ENCODE measurements at regions not wholly inside any gene's neighbourhood (a gene's known extent, or its start where the extent isn't known, plus 50 kb on each side); places are given as distances from the start of the nearest gene placed in this dataset.

- DNase-seq, result no peak
- no peak overlapping the region for H3K27ac ChIP-seq
- H3K9me3 ChIP-seq (ENCODE audit: severe bottlenecking), result no peaks in the 10 kb centered on the region
- TF ChIP-seq CTCF (IDR thresholded peaks at IDR 0.05; ENCODE audit: low read depth, low read length), result no peak
- H3K27me3 ChIP-seq (ENCODE audit: insufficient read depth, low read depth, severe bottlenecking), result no peaks in the 10 kb centered on the region
- H3K36me3 ChIP-seq, result no peaks in the 10 kb centered on the region
- H3K4me3 ChIP-seq (ENCODE audit: low read depth, low read length), result no peak overlapping the region
Measured at GRCh38 chr1:219541946-219542345, 71.0 kb downstream of the ZC3H11B start.

- no peak for TF ChIP-seq CTCF (IDR thresholded peaks at IDR 0.05; ENCODE audit: low read depth, low read length)
- no peak for DNase-seq
- no peaks in the 10 kb centered on the region for H3K9me3 ChIP-seq (ENCODE audit: severe bottlenecking)
- no peaks in the 10 kb centered on the region for H3K27me3 ChIP-seq (ENCODE audit: insufficient read depth, low read depth, severe bottlenecking)
- no peaks in the 10 kb centered on the region for H3K36me3 ChIP-seq
- H3K4me3 ChIP-seq (ENCODE audit: low read depth, low read length), result no peak overlapping the region
- no peak overlapping the region for H3K27ac ChIP-seq
Measured at GRCh38 chr1:219539645-219540254, 73.2 kb downstream of the ZC3H11B start.

- H3K27me3 ChIP-seq (ENCODE audit: insufficient read depth, low read depth, severe bottlenecking), result no peaks in the 10 kb centered on the region
- no peaks in the 10 kb centered on the region for H3K9me3 ChIP-seq (ENCODE audit: severe bottlenecking)
- no peaks in the 10 kb centered on the region for H3K36me3 ChIP-seq
- H3K4me3 ChIP-seq (ENCODE audit: low read depth, low read length), result no peak overlapping the region
- DNase-seq, result no peak
- no peak for TF ChIP-seq CTCF (IDR thresholded peaks at IDR 0.05; ENCODE audit: low read depth, low read length)
- H3K27ac ChIP-seq, result no peak overlapping the region
Measured at GRCh38 chr1:219538886-219539285, 74.0 kb downstream of the ZC3H11B start.

- no peak for TF ChIP-seq CTCF (IDR thresholded peaks at IDR 0.05; ENCODE audit: low read depth, low read length)
- DNase-seq, result no peak
- Histone ChIP-seq H3K36me3 (no peaks in the 10 kb centered on the region), H3K9me3 (ENCODE audit: severe bottlenecking) (no peaks in the 10 kb centered on the region), H3K27ac (no peak overlapping the region), H3K27me3 (ENCODE audit: insufficient read depth, low read depth, severe bottlenecking) (no peaks in the 10 kb centered on the region), H3K4me3 (ENCODE audit: low read depth, low read length) (no peak overlapping the region)
Measured at GRCh38 chr1:219537223-219537631, 75.7 kb downstream of the ZC3H11B start.

GRCh38 chr1:219536038-219536437 lies 76.9 kb downstream of the ZC3H11B start:
- Histone ChIP-seq H3K9me3 (ENCODE audit: severe bottlenecking) (no peaks in the 10 kb centered on the region), H3K27ac (no peak overlapping the region), H3K4me3 (ENCODE audit: low read depth, low read length) (no peak overlapping the region), H3K27me3 (ENCODE audit: insufficient read depth, low read depth, severe bottlenecking) (no peaks in the 10 kb centered on the region), H3K36me3 (no peaks in the 10 kb centered on the region)
- no peak for TF ChIP-seq CTCF (IDR thresholded peaks at IDR 0.05; ENCODE audit: low read depth, low read length)
- DNase-seq, result no peak

GRCh38 chr1:219534991-219535390 lies 77.9 kb downstream of the ZC3H11B start:
- no peak for TF ChIP-seq CTCF (IDR thresholded peaks at IDR 0.05; ENCODE audit: low read depth, low read length)
- H3K27me3 ChIP-seq (ENCODE audit: insufficient read depth, low read depth, severe bottlenecking), result no peaks in the 10 kb centered on the region
- no peaks in the 10 kb centered on the region for H3K9me3 ChIP-seq (ENCODE audit: severe bottlenecking)
- no peaks in the 10 kb centered on the region for H3K36me3 ChIP-seq
- H3K4me3 ChIP-seq (ENCODE audit: low read depth, low read length), result no peak overlapping the region
- DNase-seq, result no peak
- H3K27ac ChIP-seq, result no peak overlapping the region

Data from WERI-Rb-1 (cell line).